ENCODE measurements at regions not wholly inside any gene's neighbourhood (a gene's known extent, or its start where the extent isn't known, plus 50 kb on each side); places are given as distances from the start of the nearest gene placed in this dataset.

DNA sequence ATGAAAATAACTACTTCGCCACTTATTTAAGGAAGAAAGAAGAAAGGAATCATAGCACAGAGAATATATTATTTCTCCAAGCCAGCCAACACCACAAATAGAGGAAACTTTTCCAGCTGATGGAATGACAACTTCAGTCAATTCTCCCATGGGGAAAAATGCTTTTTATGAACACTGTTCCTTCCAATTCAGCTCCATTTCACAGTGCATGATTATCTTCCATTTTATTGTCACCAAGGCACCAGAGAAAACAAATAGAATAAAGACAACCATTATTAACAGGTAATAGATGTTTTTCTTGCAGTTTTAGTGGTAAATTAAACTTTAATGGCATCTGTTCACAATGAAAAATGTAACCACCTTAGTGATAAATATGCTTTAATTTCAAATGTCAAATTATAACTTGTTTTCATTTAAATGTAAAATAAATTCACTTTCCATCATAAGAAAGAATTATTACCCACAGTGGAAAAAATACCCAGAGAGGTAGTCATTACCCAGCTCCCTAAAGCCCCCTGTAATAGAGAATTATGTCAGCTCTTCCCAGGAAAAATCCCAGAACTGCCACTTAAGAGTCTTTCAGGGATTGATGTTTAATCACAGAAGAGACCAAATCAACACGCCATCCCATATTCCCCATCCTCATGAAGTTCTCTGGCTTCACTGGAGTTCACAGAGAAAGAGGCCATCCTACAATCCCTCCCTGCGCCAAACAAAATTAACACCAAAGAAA, 828.3 kb upstream of the TMEM132C start:
- DNase-seq (ENCODE audit: low read depth in 2 of 2) = no peak

DNA sequence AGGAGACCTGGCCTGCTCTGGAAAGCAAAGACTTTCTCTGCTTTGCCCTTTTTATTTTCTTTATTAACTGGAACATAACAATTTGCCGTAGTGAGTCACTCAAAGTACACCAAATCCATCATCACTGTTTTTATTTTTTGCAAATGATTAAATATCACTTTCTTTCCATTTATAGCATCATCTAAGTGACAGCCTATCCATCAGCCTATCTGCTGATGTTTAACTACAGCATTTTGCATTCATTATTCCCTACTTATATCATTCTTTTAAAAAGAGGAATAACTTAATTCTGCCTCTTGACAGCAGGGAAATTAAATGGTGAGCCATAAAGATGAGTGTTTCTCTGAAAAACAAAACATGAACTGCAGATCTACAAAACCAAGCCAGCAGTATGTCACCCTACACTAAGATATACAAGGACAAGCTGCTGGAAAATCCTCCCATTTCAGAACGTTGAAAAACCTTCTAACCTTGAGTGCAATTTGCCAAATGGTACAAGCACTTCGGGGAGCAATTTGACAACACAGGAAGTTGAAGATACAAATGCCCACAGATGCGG, 821.3 kb upstream of the TMEM132C start:
- no peak for DNase-seq (ENCODE audit: low read depth in 2 of 2)

DNA sequence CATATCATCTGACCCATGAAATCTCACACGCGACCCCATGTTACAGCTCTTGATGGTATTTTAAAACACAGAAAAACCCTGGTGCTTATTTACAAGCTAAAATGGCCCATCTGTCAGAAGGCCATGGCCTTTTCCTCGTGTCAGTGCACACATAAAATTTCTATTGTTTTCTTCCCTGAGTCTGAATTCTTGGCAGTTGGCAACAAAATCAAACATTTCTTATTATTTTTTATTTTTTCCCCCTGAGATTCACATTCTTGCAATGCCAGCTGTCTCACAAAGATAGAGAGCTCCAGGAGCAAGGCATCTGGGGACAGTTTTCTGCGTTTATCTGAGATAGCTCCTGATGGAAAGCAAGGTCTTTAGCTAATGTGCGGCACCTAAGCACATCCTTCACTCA, 818.1 kb upstream of the TMEM132C start:
- no peak for DNase-seq (ENCODE audit: low read depth in 2 of 2)

DNA sequence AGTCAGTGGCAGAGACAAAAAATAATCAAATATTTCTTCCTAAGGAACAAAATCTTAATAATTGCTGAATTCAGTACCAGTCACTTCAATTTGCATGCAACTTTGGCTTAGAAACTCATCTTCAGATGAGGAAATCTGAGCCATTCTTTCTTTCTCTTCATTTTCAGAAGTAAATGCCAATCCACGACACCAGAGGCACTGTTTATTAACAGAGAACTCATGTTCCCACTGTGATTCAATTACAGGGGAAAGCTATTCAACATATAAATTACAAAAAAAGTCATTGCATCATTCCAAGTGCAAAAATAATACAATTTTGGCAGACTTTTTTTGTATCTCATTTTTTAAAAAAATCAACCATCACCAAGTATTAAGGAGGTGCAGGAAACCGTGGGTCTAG, 816.1 kb upstream of the TMEM132C start:
- DNase-seq (ENCODE audit: low read depth in 2 of 2) = no peak

DNA sequence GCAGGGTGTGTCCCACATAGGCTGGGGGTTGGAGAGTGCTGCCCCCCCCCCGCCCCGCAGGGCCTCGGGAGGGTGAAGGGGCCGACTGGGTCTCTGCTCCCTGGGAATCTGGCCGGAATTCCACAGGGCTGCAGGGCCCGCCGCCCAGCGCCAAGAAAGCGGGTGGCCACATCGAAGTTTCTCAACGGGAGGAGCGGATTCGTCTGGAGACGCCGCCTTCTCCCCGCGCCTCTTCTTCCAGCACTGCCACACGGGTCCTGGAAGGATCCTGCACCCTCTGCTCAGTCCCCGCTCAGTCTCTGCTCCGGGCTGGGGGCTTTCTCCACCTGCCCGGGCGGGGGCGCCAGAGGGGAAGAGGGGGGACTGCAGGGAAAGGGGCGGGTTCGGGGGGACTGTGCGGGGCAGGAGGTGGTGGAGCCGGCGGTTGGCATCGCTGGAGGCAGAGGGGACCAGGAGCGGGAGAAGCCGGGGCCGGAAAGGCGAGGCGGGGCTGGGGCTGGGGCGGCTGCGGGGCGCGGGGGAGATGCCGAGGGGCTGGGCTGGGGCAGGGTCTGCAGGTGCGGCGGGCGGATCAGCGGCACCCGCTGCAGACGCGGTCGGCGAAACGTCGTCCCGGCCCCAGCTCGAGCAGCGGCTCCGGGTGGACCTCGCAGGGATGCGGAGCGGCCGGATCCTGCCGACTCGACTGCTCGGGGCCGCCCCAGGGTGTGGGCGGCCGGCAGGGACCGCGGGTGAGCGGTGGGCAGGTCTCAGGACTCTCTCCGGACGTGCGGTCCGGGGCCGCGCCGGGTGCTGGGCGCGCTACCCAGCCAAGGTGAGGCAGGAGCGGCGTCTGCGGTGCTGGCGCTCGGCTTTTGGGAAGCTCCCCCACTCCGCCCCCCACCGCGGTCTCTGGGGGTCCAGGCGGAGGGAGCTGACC, 811.4 kb upstream of the TMEM132C start:
- no peak for DNase-seq (ENCODE audit: low read depth in 2 of 2)

DNA sequence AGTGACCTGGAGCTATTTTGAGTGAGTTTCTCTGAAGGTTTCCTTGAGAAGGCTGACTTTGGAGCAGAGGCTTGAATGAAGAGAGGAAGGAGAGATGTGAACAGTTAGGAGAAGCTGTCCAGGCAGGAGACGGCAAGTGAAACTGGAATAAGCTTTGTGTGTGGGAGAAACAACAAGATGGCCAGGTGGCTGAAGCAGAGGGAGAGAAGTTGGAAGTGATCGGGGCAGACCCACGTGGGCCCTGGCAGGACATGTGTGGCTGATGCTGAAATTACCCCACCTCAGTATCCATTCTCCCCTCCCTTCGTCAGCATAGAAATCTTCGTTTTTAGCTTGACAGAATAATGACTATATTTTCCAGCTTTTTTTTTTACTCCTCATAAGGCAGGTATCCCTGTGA, 809.2 kb upstream of the TMEM132C start:
- DNase-seq (ENCODE audit: low read depth in 2 of 2) = no peak

DNA sequence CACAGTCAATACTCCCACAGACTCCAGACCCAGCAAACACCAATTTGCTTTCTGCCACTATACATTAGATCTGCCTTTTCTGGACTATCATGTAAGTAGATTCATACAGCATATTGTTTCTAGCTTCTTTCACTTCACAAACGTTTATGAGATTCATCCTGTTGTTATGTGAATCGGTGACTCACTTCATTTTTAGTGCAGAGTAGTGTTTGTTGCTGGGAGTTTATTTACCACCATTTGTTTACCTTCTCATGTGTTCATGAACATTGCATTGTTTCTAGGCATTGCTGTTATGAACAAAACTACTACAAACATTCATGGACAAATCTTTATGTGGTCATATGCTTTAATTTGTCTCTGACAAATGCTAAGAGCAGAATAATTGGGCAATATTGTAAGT, 807.8 kb upstream of the TMEM132C start:
- DNase-seq (ENCODE audit: low read depth in 2 of 2) = no peak

DNA sequence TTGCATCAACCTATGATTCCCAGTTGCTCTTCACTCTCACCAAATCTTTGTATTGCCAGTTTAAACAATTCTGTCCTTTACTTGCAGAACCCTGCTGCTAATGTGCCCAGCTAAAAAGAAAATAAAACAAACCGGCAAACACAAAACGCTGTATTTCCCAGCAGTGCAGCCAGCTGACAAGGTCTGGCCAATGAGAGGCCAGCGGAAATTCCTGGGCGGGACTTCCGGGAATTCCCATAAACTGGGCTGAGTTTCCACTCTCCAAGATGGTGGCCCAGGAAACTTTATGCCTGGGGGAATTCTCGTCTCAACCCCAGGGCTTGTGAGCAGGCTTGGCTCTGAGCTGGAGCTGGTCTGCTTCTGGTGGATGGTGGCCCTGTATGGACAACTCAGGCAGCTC, 807.3 kb upstream of the TMEM132C start:
- no peak for DNase-seq (ENCODE audit: low read depth in 2 of 2)

DNA sequence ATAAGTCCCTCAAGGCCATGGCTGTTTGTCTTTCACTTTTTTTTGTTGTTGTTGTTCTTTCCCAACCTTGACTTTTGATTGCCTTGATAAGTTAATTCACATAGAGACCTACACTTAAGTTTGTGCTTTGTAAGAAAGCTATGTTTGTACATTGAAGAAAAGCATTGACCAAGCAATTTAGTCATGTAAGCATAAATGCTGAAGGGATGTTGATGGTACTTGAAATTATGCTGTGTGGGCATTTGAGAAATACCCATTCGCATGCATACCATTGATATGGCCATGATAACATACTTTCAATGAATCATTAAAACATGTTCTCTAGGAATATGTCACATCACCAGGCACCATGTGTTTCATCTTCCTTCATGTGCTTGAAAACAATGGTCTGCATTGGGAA, 803.7 kb upstream of the TMEM132C start:
- no peak for DNase-seq (ENCODE audit: low read depth in 2 of 2)

DNA sequence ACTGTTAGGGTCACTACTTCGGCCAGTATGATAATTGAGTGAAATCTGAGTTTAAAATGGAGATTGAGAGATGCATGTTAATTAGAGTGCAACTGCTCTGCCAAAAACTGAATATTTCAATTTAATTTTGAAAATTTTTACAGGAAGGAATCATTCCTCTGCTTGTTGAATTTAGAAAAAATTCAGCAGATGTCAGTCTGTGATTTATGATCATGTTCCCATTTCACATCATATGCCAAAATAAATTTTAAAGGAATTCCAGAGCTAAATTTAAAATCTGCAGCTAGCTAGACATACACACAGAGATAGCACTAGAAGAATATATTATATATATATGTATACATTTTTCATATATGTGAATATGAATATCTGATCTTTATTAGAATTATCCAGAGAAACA, 797.6 kb upstream of the TMEM132C start:
- no peak for DNase-seq (ENCODE audit: low read depth in 2 of 2)

DNA sequence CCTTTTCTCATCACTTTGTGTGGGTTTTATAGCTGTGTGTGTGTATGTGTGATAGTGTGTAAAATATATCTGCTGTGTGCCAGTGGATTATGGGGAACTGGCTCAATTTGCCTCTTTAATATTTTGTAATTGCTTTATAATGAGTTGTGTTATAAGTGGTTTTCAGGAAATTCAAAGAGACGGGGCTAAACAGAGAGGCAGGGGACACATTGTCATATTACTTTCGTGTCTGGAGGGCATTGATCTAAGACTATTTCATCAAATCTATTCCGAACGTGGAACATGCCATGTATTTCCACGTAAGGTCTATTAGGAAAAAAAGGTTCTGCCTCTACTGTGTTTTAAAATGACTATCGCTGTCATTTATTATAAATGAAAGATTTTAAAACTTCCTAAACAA, 793.2 kb upstream of the TMEM132C start:
- no peak for DNase-seq (ENCODE audit: low read depth in 2 of 2)

DNA sequence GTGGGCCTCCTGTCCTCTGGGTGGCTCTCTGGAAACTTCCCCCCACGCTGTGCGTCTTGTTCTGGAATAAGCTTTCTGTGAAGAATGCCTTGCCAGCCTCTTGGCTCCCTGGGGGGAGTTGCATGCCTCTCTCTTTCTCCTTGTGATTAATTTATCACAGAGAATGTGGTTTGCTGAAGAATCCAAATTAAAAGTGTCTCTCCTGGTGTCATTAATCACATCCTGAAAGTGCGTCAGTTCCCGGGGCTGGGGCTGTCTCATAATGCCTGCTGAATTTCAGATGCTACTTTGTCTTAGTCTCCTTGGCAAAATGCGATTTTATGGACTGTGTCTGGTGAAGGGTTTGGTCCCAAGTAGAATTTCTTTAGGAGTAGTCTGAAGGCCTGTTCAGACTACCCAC, 787.7 kb upstream of the TMEM132C start:
- no peak for DNase-seq (ENCODE audit: low read depth in 2 of 2)

DNA sequence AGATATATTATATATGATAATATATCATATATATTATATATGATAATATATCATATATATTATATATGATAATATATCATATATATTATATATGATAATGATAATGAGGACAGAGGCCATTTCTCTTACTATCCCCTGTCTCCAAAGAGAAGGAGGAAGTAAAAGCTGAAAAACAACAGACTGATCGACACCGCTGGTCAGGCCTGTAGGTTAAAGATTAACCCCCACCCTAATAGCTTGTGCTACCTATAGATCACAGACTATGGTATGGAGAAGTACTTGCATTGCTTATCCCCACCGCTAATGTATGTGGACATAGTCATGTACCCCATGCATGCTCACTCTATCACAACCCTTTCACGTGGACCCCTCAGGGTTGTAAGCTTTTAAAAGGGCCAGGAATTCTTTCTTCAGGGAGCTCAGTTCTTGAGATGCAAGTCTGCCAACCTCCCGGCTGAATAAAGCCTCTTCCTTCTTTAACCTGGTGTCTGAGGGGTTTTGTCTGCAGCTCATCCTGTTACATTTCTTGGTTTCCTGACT, 786.1 kb upstream of the TMEM132C start:
- DNase-seq (ENCODE audit: low read depth in 2 of 2) = no peak

DNA sequence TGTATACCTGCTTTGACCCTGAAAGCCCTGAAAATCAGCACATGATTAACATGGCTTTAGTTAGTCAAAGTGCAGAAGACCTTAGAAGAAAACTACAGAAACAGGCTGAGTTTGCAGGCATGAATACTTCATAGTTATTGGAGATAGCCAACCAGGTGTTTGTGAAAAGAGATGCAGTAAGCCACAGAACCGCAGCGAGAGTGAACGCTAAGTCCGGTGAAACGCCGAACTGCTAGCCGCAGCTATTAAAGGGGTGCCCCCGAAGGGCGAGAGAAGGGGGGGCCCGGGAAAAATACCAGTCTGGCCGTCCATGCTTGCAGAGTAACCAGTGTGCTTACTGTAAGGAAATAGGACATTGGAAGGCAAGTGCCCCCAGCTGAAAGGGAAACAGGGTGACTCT, 784.0 kb upstream of the TMEM132C start:
- DNase-seq (ENCODE audit: low read depth in 2 of 2) = no peak

DNA sequence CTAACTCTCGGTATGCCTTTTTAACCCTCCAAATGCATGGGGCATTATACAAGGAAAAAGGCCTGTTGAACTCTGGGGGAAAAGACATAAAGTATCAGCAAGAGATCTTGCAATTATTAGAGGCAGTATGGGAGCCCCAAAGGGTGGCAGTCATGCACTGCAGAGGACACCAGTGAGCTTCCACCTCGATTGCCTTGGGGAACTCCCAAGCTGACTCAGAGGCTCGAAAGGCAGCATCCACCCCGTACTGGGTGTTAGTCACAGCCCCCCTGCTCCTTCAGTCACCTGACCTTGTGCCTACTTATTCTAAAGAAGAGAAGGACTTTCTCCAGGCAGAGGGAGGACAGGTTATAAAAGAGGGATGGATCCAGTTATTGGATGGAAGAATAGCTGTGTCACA, 781.4 kb upstream of the TMEM132C start:
- DNase-seq (ENCODE audit: low read depth in 2 of 2) = no peak

DNA sequence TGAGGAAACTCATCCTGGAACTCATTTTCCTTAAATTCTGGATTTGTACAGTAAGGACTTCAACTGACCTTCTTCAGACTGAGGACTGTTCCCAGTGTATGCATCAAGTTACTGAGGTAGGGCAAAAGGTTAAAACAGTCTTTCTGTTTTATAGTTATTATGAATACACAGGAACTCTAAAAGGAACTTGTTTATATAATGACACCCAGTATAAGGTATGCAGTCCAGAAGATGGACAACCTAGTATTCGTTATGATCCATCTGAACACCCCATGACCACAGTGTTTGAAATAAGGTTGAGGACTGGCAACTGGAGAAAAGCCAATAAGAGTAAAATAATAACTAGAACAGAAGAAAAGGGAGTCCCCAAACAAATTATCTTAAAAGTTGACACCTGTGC, 779.9 kb upstream of the TMEM132C start:
- DNase-seq (ENCODE audit: low read depth in 2 of 2) = no peak

DNA sequence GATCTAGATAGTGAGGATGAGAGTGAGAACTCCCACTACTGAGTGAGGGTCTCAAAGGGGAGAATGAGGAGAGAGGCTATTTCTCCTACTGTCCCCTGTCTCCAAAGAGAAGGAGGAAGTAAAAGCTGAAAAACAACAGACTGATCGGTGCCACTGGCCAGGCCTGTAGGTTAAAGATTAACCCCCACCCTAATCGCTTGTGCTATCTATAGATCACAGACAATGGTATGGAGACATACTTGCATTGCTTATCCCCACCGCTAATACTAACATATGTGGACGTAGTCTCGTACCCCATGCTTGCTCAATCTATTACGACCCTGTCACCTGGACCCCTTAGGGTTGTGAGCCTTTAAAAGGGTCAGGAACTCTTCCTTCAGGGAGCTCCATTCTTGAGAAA, 777.9 kb upstream of the TMEM132C start:
- DNase-seq (ENCODE audit: low read depth in 2 of 2) = no peak

DNA sequence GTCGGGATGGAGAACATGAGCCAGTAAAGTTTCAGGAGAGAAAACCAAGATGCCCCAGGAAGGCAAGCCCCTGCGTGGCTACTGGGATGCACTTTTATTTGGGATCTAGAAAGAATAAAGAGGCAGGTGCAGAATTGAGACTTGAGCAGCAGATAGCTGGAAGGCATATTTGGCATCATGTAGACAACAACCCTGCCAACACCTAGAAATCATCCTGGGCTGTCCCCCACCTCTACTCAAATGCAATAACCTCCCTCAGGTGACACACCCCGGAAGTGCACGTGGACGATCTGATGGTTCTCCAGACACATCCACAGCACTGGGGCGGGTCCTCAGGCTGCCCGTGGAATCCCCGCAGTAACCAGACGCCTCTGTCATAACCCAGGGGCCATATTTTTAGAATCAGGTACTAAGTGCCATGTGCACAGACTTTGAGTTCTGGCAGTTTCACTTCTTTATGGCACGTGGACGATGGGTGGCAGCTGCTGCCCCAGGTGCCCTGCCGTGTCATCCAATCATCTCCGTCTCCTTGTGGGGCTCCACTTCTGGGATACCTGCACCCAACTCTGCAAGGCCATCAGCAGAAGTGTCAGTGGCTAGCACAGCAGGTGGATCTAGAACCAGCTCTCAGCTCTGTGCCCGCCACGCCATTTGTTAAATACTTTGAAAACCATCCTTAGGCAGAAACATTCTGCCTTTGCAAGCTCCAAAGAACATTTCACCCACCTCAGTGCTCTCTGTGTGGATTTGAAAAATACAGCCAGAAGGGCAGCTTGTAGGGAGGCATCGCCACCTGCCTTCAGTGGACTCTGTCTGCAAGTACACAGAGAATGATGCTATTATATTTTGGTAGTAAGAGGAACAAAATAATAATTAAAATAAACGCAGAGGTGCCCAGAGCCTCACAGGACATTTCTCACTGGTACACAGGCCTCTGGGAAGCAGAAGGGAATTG, 771.7 kb upstream of the TMEM132C start:
- no peak for DNase-seq (ENCODE audit: low read depth in 2 of 2)

DNA sequence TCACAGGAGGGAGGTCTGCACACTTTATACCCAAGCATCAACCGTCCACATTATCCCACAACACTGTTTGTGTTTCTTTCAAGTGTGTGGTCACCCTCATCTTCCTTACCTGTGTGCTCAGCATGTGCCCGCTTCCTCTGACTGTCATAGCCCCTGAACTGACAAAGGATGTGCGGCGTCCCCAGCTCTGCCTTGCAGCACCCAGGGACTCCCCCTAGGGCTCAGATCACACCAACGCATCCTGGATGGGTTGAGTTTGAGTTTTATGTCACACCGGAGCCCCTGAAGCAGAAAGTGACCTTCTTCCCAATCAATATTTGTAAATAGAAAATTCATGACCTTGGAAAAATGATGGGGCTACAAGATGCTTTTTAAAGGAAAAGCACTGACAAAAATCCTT, 770.7 kb upstream of the TMEM132C start:
- DNase-seq (ENCODE audit: low read depth in 2 of 2) = no peak

DNA sequence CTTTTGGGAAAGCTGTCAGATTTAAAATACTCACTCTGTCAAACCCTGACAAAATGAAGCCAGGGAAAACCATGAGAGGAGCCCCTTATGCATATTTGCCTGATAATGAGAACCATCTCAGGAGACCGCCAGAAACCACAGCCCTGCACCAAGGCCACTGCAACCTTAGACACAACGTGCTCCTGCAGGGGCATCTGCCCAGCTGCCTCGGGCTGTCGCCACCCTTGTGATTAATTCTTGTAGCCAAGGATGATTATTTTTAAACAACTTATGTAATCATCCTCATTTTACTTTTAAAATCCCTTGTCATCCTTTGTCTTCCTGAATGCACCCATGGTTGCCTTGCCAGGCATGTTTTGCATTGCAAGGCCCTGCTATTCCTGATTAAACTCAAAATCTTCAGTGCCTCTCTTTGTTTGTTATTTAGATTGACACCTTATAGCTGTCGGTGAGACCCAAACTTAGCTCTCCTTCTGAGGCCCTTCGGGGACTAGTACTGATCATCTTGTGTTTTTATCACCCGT, 766.4 kb upstream of the TMEM132C start:
- no peak for DNase-seq (ENCODE audit: low read depth in 2 of 2)

DNA sequence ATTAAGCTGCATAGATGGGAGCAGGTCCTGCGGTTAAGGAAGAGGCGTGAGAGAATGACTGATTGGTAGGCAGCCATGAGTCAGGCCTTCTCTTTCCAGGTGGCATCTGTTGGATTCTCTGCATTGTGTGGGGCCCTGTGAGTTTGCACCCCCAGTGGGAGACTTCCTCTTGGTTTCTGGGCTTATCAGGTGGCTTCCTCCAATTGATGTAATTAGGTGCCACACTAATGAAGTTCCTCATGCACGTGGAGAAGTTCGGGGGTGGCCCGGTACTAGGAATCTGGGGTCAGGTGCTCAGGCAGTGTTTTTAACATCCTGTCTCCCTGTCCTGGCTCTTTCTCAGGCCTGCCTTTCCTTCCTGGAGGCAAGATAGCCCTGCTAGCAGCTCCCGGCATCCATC, 765.1 kb upstream of the TMEM132C start:
- no peak for DNase-seq (ENCODE audit: low read depth in 2 of 2)

Measured in activated CD4-positive, alpha-beta T cell treated with anti-CD3 and anti-CD28 coated beads for 24 hours (primary cell).